ENCODE measurements at regions not wholly inside any gene's neighbourhood (a gene's known extent, or its start where the extent isn't known, plus 50 kb on each side); places are given as distances from the start of the nearest gene placed in this dataset.
A peak's percentile ranks its signal among the peaks of the same experiment; 100 is the strongest.

- H3K4me3 ChIP-seq (ENCODE audit: low read depth, low read length), result peak overlapping the region; percentile 70
- H3K9me3 ChIP-seq, result no peaks in the 10 kb centered on the region
- peak; percentile 88 for TF ChIP-seq CTCF (IDR thresholded peaks at IDR 0.05; ENCODE audit: low read depth, low read length)
- peak; percentile 91 for DNase-seq
- H3K36me3 ChIP-seq, result no peaks in the 10 kb centered on the region
- H3K27me3 ChIP-seq, result no peaks in the 10 kb centered on the region
- H3K4me1 ChIP-seq, result peaks cover 37% of the 10 kb centered on the region
Measured at GRCh38 chr6:23176883-23177282, 607.5 kb downstream of the HDGFL1 start.

DNA sequence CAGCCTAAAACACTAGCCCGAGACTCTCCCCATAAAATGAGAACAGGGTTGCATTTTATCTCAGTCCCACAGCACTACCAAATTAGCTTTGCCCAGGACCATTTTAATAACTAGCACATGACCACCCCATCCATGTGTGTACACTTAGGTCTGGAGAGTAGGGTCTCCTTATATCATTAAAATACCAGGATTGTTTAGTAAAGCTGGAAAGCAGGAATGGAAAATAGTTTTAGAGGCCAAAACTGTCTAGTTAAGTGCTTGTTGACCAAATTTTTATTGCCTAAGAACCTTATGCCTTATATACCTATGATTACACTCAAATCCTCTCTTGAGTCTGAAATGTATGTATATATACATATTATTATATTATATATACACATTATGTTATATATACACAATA is 608.4 kb downstream of the HDGFL1 start:
- DNase-seq, result no peak

GRCh38 chr6:23179994-23180393 is 610.6 kb downstream of the HDGFL1 start:
- no peaks in the 10 kb centered on the region for H3K36me3 ChIP-seq
- peaks cover 35% of the 10 kb centered on the region for H3K4me1 ChIP-seq
- 0 out of 2 replicates have a peak overlapping the region, but pooled peaks have one; percentile 21 for H3K4me3 ChIP-seq (ENCODE audit: low read depth, low read length)
- no peaks in the 10 kb centered on the region for H3K9me3 ChIP-seq
- peak; percentile 63 for DNase-seq
- H3K27me3 ChIP-seq, result no peaks in the 10 kb centered on the region
- no peak for TF ChIP-seq CTCF (IDR thresholded peaks at IDR 0.05; ENCODE audit: low read depth, low read length)

More for the DNA sequence above, 608.4 kb downstream of the HDGFL1 start:
- Histone ChIP-seq H3K4me1 (peaks cover 41% of the 10 kb centered on the region), H3K36me3 (no peaks in the 10 kb centered on the region), H3K4me3 (ENCODE audit: low read depth, low read length) (peak overlapping the region; percentile 70; the same call in 1 of the 2 replicates), H3K9me3 (no peaks in the 10 kb centered on the region), H3K27me3 (no peaks in the 10 kb centered on the region)
- TF ChIP-seq CTCF (IDR thresholded peaks at IDR 0.05; ENCODE audit: low read depth, low read length), result no peak

GRCh38 chr6:23180504-23181293 is 611.3 kb downstream of the HDGFL1 start:
- H3K36me3 ChIP-seq, result no peaks in the 10 kb centered on the region
- DNase-seq, result peak; percentile 95
- H3K4me3 ChIP-seq (ENCODE audit: low read depth, low read length), result 0 out of 2 replicates have a peak overlapping the region, but pooled peaks have one; percentile 21
- H3K27me3 ChIP-seq, result no peaks in the 10 kb centered on the region
- peak; percentile 52 for TF ChIP-seq CTCF (IDR thresholded peaks at IDR 0.05; ENCODE audit: low read depth, low read length)
- H3K9me3 ChIP-seq, result no peaks in the 10 kb centered on the region
- H3K4me1 ChIP-seq, result peaks cover 28% of the 10 kb centered on the region

DNA sequence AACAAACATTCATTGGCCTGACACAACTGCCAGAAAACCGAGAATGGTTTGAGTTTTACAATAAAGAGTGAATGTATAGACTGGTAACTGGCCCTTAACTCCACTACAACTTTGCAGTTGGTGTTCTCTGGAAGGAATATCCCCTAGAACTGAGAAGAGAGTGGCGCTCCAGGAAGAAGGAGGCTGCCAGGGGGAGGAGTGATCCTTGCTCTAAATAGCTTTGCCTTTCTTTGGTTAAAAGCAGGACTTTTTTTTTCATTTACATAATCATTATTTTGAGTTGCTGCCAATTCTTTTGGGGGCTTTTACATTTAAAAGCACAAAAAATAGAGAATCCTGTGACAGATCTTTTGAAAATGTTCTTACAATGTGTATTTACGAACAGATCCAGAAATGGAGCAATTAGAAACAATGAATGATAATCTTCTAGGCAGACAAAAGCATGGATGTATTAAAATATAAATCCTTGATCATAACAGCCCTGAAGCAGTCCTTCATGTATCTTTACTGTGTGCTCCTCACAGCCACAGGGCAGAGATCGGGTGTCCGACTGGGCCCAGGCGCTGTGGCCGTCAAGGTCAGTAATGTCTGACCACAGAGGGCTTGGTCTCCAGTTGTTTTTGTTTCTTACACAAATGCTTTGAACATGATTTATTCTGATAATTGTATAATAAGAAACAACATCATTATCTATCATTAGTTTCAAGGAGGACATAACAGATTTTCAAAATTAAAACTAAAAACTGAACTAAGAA is 612.2 kb downstream of the HDGFL1 start:
- no peaks in the 10 kb centered on the region for H3K9me3 ChIP-seq
- no peaks in the 10 kb centered on the region for H3K36me3 ChIP-seq
- no peak overlapping the region for H3K4me3 ChIP-seq (ENCODE audit: low read depth, low read length)
- peaks cover 28% of the 10 kb centered on the region for H3K4me1 ChIP-seq
- DNase-seq, result peak; percentile 11
- TF ChIP-seq CTCF (IDR thresholded peaks at IDR 0.05; ENCODE audit: low read depth, low read length), result no peak
- no peaks in the 10 kb centered on the region for H3K27me3 ChIP-seq
